Activated CD8-positive, alpha-beta T cell treated with anti-CD3 and anti-CD28 coated beads, Interleukin-2, amount 10 ng/mL, durations not matched to agents 7 days and 5 days (primary cell): ENCODE measurements at regions not wholly inside any gene's neighbourhood (a gene's known extent, or its start where the extent isn't known, plus 50 kb on each side); places are given as distances from the start of the nearest gene placed in this dataset.
"Not testable (repeated sequence)": the region's sequence is repeated elsewhere in the genome, so short reads cannot be mapped to it uniquely, and the experiment has no call there.

Experiments used
- ATAC-seq: fragments of 150-1000 bp; cut with Tn5 transposase; one replicate; pipeline ENCODE4 v1.10.0; 2021; ENCODE audit warnings: moderate library complexity
- CTCF ChIA-PET: fragments of 350-600 bp; sonication (Branson Sonifier 250); formaldehyde crosslinking; loops from one replicate; lab custom pipeline; 2021; ENCODE audit warnings: antibody characterized with exemption; lab: Charles Lee
- POLR2A ChIA-PET: fragments of 350-600 bp; sonication (Branson Sonifier 250); formaldehyde crosslinking; loops from one replicate; lab custom pipeline; 2021; ENCODE audit warnings: antibody characterized with exemption; lab: Charles Lee
- DNase-seq: peaks from one replicate; pipeline ENCODE4 v3.0.0-alpha.2; 2020
- H3K27ac Mint-ChIP-seq: one replicate; pipeline ENCODE4 v1.8.0; 2021; ENCODE audit warnings: mild to moderate bottlenecking, mixed read lengths
- H3K27me3 Mint-ChIP-seq: one replicate; pipeline ENCODE4 v1.8.0; 2021; ENCODE audit warnings: low read depth, mixed read lengths
- H3K36me3 Mint-ChIP-seq: one replicate; pipeline ENCODE4 v1.8.0; 2021; ENCODE audit warnings: low read depth, mixed read lengths
- H3K4me1 Mint-ChIP-seq: one replicate; pipeline ENCODE4 v1.8.0; 2021; ENCODE audit warnings: low read depth, mixed read lengths
- H3K4me3 Mint-ChIP-seq: one replicate; pipeline ENCODE4 v1.8.0; 2021; ENCODE audit warnings: mild to moderate bottlenecking, mixed read lengths
- H3K9me3 Mint-ChIP-seq: one replicate; pipeline ENCODE4 v1.8.0; 2022; ENCODE audit warnings: mixed read lengths; ENCODE audit not compliant: insufficient read depth

- H3K27ac Mint-ChIP-seq, H3K27me3 Mint-ChIP-seq, H3K4me3 Mint-ChIP-seq, POLR2A ChIA-PET, CTCF ChIA-PET, H3K4me1 Mint-ChIP-seq, H3K9me3 Mint-ChIP-seq, ATAC-seq, H3K36me3 Mint-ChIP-seq, DNase-seq: not testable (repeated sequence)
Measured at GRCh38 chr1:199596448-199596847, 431.1 kb upstream of the NR5A2 start.

- ChIA-PET POLR2A (no interaction called here), CTCF (no interaction called here)
- H3K27ac Mint-ChIP-seq = no peak overlapping the region
- H3K9me3 Mint-ChIP-seq = peaks cover 7% of the 10 kb centered on the region
- no peaks in the 10 kb centered on the region for H3K4me1 Mint-ChIP-seq
- H3K27me3 Mint-ChIP-seq = peaks cover 13% of the 10 kb centered on the region
- no peaks in the 10 kb centered on the region for H3K36me3 Mint-ChIP-seq
- no peak for ATAC-seq
- H3K4me3 Mint-ChIP-seq = no peak overlapping the region
- DNase-seq = no peak
Measured at GRCh38 chr1:199597152-199597551, 430.4 kb upstream of the NR5A2 start.

GRCh38 chr1:199608414-199608813, 419.1 kb upstream of the NR5A2 start:
- CTCF ChIA-PET = no interaction called here
- ATAC-seq = no peak

GRCh38 chr1:199612976-199613774, 414.3 kb upstream of the NR5A2 start:
- Mint-ChIP-seq H3K27me3 (peaks cover 2% of the 10 kb centered on the region), H3K4me1 (no peaks in the 10 kb centered on the region), H3K27ac (no peak overlapping the region), H3K9me3 (no peaks in the 10 kb centered on the region), H3K36me3 (no peaks in the 10 kb centered on the region), H3K4me3 (no peak overlapping the region)
- CTCF ChIA-PET = no interaction called here
- no peak for DNase-seq
- POLR2A ChIA-PET = interaction anchor here (0.7 kb wide), 1 partner anchor 423 kb away, joined by 3 read pairs; no protein-coding TSS in a partner anchor
- ATAC-seq = no peak

More at GRCh38 chr1:199608414-199608813, 419.1 kb upstream of the NR5A2 start:
- POLR2A ChIA-PET = no interaction called here
- Mint-ChIP-seq H3K36me3 (no peaks in the 10 kb centered on the region), H3K27me3 (peaks cover 4% of the 10 kb centered on the region), H3K9me3 (no peaks in the 10 kb centered on the region), H3K27ac (no peak overlapping the region), H3K4me3 (no peak overlapping the region), H3K4me1 (no peaks in the 10 kb centered on the region)
- no peak for DNase-seq

GRCh38 chr1:199616947-199617346, 410.6 kb upstream of the NR5A2 start:
- POLR2A ChIA-PET = no interaction called here
- no peaks in the 10 kb centered on the region for H3K4me1 Mint-ChIP-seq
- no peak overlapping the region for H3K27ac Mint-ChIP-seq
- no peak overlapping the region for H3K4me3 Mint-ChIP-seq
- peaks cover 2% of the 10 kb centered on the region for H3K27me3 Mint-ChIP-seq
- ATAC-seq (no peak), DNase-seq (no peak)
- no peaks in the 10 kb centered on the region for H3K36me3 Mint-ChIP-seq
- CTCF ChIA-PET = no interaction called here
- H3K9me3 Mint-ChIP-seq = no peaks in the 10 kb centered on the region

- CTCF ChIA-PET = no interaction called here
- no peak for DNase-seq
- H3K4me1 Mint-ChIP-seq = no peaks in the 10 kb centered on the region
- H3K27me3 Mint-ChIP-seq = no peaks in the 10 kb centered on the region
- no peaks in the 10 kb centered on the region for H3K9me3 Mint-ChIP-seq
- H3K4me3 Mint-ChIP-seq = no peak overlapping the region
- no peak for ATAC-seq
- H3K36me3 Mint-ChIP-seq = no peaks in the 10 kb centered on the region
- H3K27ac Mint-ChIP-seq = no peak overlapping the region
- POLR2A ChIA-PET = no interaction called here
Measured at GRCh38 chr1:199619223-199619622, 408.3 kb upstream of the NR5A2 start.

GRCh38 chr1:199626228-199626627, 401.3 kb upstream of the NR5A2 start:
- DNase-seq, H3K4me1 Mint-ChIP-seq, POLR2A ChIA-PET, H3K9me3 Mint-ChIP-seq, H3K36me3 Mint-ChIP-seq, H3K27me3 Mint-ChIP-seq, ATAC-seq, H3K27ac Mint-ChIP-seq, H3K4me3 Mint-ChIP-seq, CTCF ChIA-PET: not testable (repeated sequence)

GRCh38 chr1:199629624-199630023, 397.9 kb upstream of the NR5A2 start:
- H3K9me3 Mint-ChIP-seq = peaks cover 4% of the 10 kb centered on the region
- DNase-seq = peak; percentile 25
- no peak for ATAC-seq
- CTCF ChIA-PET = no interaction called here
- H3K27me3 Mint-ChIP-seq = peaks cover 2% of the 10 kb centered on the region
- no peaks in the 10 kb centered on the region for H3K36me3 Mint-ChIP-seq
- POLR2A ChIA-PET = no interaction called here
- H3K27ac Mint-ChIP-seq = no peak overlapping the region
- peaks cover 7% of the 10 kb centered on the region for H3K4me1 Mint-ChIP-seq
- no peak overlapping the region for H3K4me3 Mint-ChIP-seq

- no peaks in the 10 kb centered on the region for H3K36me3 Mint-ChIP-seq
- no peak overlapping the region for H3K27ac Mint-ChIP-seq
- peaks cover 2% of the 10 kb centered on the region for H3K27me3 Mint-ChIP-seq
- no peaks in the 10 kb centered on the region for H3K4me1 Mint-ChIP-seq
- H3K9me3 Mint-ChIP-seq = no peaks in the 10 kb centered on the region
- H3K4me3 Mint-ChIP-seq = no peak overlapping the region
- ATAC-seq (no peak), DNase-seq (no peak)
- CTCF ChIA-PET = no interaction called here
- POLR2A ChIA-PET = no interaction called here
Measured at GRCh38 chr1:199639453-199639852, 388.1 kb upstream of the NR5A2 start.

- ATAC-seq (no peak), DNase-seq (no peak)
- no peak overlapping the region for H3K27ac Mint-ChIP-seq
- ChIA-PET POLR2A (no interaction called here), CTCF (no interaction called here)
- H3K4me1 Mint-ChIP-seq = no peaks in the 10 kb centered on the region
- H3K9me3 Mint-ChIP-seq = no peaks in the 10 kb centered on the region
- peaks cover 2% of the 10 kb centered on the region for H3K27me3 Mint-ChIP-seq
- no peaks in the 10 kb centered on the region for H3K36me3 Mint-ChIP-seq
- no peak overlapping the region for H3K4me3 Mint-ChIP-seq
Measured at GRCh38 chr1:199641531-199641930, 386.0 kb upstream of the NR5A2 start.

GRCh38 chr1:199644912-199645311, 382.6 kb upstream of the NR5A2 start:
- ATAC-seq = no peak
- POLR2A ChIA-PET = no interaction called here

GRCh38 chr1:199646761-199647160, 380.7 kb upstream of the NR5A2 start:
- Mint-ChIP-seq H3K36me3 (no peaks in the 10 kb centered on the region), H3K4me1 (no peaks in the 10 kb centered on the region), H3K27me3 (peaks cover 2% of the 10 kb centered on the region), H3K9me3 (no peaks in the 10 kb centered on the region), H3K27ac (no peak overlapping the region), H3K4me3 (no peak overlapping the region)
- DNase-seq (no peak), ATAC-seq (no peak)
- CTCF ChIA-PET = no interaction called here
- POLR2A ChIA-PET = no interaction called here

More at GRCh38 chr1:199644912-199645311, 382.6 kb upstream of the NR5A2 start:
- CTCF ChIA-PET = no interaction called here
- Mint-ChIP-seq H3K4me3 (no peak overlapping the region), H3K9me3 (no peaks in the 10 kb centered on the region), H3K27me3 (peaks cover 2% of the 10 kb centered on the region), H3K36me3 (no peaks in the 10 kb centered on the region), H3K4me1 (no peaks in the 10 kb centered on the region), H3K27ac (no peak overlapping the region)
- DNase-seq = no peak
